ENCODE measurements at regions not wholly inside any gene's neighbourhood (a gene's known extent, or its start where the extent isn't known, plus 50 kb on each side); places are given as distances from the start of the nearest gene placed in this dataset.

DNA sequence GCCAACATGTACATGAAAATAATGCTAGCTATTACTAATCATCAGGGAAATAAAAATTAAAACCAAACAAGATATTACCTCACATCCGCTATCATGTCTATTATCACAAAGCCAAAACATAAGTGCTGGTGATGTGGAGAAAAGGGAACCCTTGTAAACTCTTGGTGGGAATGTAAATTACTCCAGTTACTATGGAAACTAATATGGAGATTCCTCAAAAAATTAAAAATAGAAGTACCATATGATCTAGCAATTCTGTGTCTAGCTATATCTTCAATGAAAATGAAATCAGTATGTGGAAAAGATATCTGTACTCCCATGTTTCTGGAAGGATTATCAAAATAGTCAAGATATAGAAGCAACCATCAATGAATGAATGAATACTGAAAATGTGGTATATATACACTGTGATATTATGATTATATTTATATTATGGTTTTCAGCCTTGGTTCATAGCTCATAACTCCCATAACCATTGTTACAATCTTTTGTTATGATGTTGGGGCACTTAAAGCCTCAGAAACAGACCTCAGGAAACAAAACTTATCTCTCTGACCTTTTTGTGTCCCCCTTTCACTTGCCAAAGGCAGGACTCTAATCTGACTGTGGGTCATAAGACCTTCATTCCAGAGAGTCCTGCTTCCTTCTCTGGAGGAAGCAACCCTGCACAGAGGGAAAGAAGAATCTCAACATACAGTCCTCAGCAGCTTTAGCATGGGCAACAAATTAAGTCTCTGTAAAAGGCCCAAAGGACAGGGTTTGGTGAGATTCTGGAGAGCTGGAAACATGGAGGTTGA lies 933.2 kb downstream of the ADGRL3 start:
- TF ChIP-seq CTCF (IDR thresholded peaks at IDR 0.05; ENCODE audit: low read depth, low read length, poor library complexity, severe bottlenecking) (no peak), EZH2phosphoT487 (IDR thresholded peaks at IDR 0.05; ENCODE audit: borderline replicate concordance, low read length) (no peak)

Measured in DOHH2 (cell line).